Osteocyte (in vitro differentiated cells): ENCODE measurements at regions not wholly inside any gene's neighbourhood (a gene's known extent, or its start where the extent isn't known, plus 50 kb on each side); places are given as distances from the start of the nearest gene placed in this dataset.

ENCODE experiments used
- DNase-seq: peaks from one replicate; pipeline ENCODE4 v3.0.0; 2021; ENCODE audit warnings: mixed read lengths; ENCODE audit not compliant: unreplicated experiment; ENCODE audit errors: extremely low spot score
- H3K27ac Mint-ChIP-seq: one replicate; pipeline ENCODE4 v1.8.0; 2021; ENCODE audit warnings: mild to moderate bottlenecking, mixed read lengths; ENCODE audit not compliant: unreplicated experiment
- H3K27me3 Mint-ChIP-seq: one replicate; pipeline ENCODE4 v1.8.0; 2021; ENCODE audit warnings: mixed read lengths; ENCODE audit not compliant: unreplicated experiment
- H3K36me3 Mint-ChIP-seq: one replicate; pipeline ENCODE4 v1.8.0; 2021; ENCODE audit warnings: mixed read lengths; ENCODE audit not compliant: unreplicated experiment
- H3K4me1 Mint-ChIP-seq: one replicate; pipeline ENCODE4 v1.8.0; 2021; ENCODE audit warnings: mixed read lengths; ENCODE audit not compliant: unreplicated experiment
- H3K4me3 Mint-ChIP-seq: one replicate; pipeline ENCODE4 v1.8.0; 2021; ENCODE audit warnings: mild to moderate bottlenecking, moderate library complexity, mixed read lengths; ENCODE audit not compliant: unreplicated experiment
- H3K9me3 Mint-ChIP-seq: one replicate; pipeline ENCODE4 v1.8.0; 2021; ENCODE audit warnings: mixed read lengths; ENCODE audit not compliant: unreplicated experiment
- TF ChIP-seq, protein P1 (sequence below): fragments of 200-600 bp; sonication (generic); IDR thresholded peaks from 2 replicates; pipeline ENCODE4 v1.5.0; 2021; ENCODE audit warnings: antibody characterized with exemption, mild to moderate bottlenecking, moderate library complexity

DNA sequence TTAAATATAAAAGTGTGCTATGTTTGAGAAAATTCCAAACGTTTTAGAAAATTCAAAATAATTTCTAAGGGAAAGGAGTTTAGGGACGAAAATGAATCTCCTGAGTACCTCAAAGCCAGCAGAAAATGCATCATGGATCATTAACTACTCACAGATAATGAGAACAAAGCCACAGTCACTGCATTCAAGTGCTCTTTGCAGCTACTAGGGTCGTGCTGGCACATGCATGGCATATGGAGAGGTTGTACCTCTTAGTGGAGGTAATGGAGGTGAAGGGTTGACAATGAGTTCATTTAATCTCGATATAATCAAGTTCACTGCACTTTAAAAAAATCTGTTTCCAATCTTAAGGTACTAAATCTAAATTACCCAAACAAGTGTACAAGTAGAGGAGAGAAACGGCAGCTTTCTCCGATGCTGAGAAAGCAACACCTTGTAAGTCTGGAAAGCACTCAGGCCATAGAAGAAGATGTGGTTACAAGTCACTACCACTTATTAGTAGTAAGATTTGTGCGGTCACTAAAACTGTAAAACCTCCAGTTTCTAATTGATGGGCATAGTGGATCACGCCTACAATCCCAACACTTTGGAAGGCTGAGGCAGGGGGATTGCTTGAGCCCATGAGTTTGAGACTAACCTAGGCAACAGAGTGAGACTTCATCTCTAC is 261.1 kb upstream of the ANO3 start:
- Mint-ChIP-seq H3K4me1 (no peaks in the 10 kb centered on the region), H3K9me3 (no peaks in the 10 kb centered on the region), H3K36me3 (no peaks in the 10 kb centered on the region), H3K27me3 (peaks cover 5% of the 10 kb centered on the region), H3K27ac (no peak overlapping the region), H3K4me3 (no peak overlapping the region)
- DNase-seq, result no peak
- TF ChIP-seq, protein P1, sequence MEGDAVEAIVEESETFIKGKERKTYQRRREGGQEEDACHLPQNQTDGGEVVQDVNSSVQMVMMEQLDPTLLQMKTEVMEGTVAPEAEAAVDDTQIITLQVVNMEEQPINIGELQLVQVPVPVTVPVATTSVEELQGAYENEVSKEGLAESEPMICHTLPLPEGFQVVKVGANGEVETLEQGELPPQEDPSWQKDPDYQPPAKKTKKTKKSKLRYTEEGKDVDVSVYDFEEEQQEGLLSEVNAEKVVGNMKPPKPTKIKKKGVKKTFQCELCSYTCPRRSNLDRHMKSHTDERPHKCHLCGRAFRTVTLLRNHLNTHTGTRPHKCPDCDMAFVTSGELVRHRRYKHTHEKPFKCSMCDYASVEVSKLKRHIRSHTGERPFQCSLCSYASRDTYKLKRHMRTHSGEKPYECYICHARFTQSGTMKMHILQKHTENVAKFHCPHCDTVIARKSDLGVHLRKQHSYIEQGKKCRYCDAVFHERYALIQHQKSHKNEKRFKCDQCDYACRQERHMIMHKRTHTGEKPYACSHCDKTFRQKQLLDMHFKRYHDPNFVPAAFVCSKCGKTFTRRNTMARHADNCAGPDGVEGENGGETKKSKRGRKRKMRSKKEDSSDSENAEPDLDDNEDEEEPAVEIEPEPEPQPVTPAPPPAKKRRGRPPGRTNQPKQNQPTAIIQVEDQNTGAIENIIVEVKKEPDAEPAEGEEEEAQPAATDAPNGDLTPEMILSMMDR, result no peak

GRCh38 chr11:26072614-26073153 is 259.2 kb upstream of the ANO3 start:
- DNase-seq, result no peak
- Mint-ChIP-seq H3K9me3 (no peaks in the 10 kb centered on the region), H3K27me3 (peaks cover 2% of the 10 kb centered on the region), H3K27ac (no peak overlapping the region), H3K4me3 (no peak overlapping the region), H3K36me3 (no peaks in the 10 kb centered on the region), H3K4me1 (no peaks in the 10 kb centered on the region)
- TF ChIP-seq, protein P1, result no peak

GRCh38 chr11:26073646-26074045 is 258.3 kb upstream of the ANO3 start:
- peaks cover 2% of the 10 kb centered on the region for H3K4me1 Mint-ChIP-seq
- no peaks in the 10 kb centered on the region for H3K9me3 Mint-ChIP-seq
- no peak overlapping the region for H3K4me3 Mint-ChIP-seq
- H3K27me3 Mint-ChIP-seq, result no peaks in the 10 kb centered on the region
- no peak overlapping the region for H3K27ac Mint-ChIP-seq
- no peaks in the 10 kb centered on the region for H3K36me3 Mint-ChIP-seq
- no peak for DNase-seq
- TF ChIP-seq, protein P1, result no peak

DNA sequence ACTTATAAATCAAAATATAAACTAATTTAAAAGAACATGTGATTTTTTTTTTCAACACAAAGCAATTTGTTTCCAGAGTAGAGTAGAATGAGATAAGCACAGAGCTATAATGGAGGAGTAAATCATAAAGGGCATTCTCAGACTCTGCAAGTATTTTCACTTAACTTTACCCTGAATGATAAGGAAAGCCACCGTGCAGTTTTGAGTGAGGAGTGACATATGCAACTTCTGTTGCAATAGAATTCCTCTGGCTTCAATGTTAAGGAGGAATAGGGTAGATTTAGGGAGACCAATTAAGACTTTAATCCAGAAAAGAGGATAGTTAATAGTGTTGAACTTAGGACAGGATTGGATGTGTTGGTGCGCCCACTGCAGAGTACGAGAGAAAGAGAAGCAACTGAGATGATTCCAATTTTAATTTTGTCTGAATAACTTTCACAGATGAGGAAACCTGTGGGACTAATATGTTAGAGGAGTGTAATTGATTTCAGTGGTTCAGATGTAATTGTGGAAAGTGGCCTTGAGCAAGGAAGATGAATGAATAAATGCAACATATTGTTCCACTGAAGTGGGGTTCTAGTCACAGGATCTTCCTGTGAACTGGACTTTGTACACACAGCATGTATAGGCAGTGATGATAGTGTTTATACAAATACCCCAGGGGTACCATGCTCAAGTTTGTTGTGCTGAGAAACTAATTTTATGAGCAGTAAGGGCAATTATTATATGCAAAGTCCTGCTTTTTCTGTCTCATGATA is 255.5 kb upstream of the ANO3 start:
- no peaks in the 10 kb centered on the region for H3K27me3 Mint-ChIP-seq
- H3K36me3 Mint-ChIP-seq, result no peaks in the 10 kb centered on the region
- no peaks in the 10 kb centered on the region for H3K9me3 Mint-ChIP-seq
- peaks cover 2% of the 10 kb centered on the region for H3K4me1 Mint-ChIP-seq
- no peak overlapping the region for H3K27ac Mint-ChIP-seq
- no peak for DNase-seq
- TF ChIP-seq, protein P1, result no peak
- H3K4me3 Mint-ChIP-seq, result no peak overlapping the region

- H3K36me3 Mint-ChIP-seq, result no peaks in the 10 kb centered on the region
- no peak overlapping the region for H3K27ac Mint-ChIP-seq
- DNase-seq, result no peak
- H3K4me3 Mint-ChIP-seq, result no peak overlapping the region
- H3K9me3 Mint-ChIP-seq, result no peaks in the 10 kb centered on the region
- no peaks in the 10 kb centered on the region for H3K27me3 Mint-ChIP-seq
- TF ChIP-seq, protein P1, result no peak
- H3K4me1 Mint-ChIP-seq, result peaks cover 2% of the 10 kb centered on the region
Observed at GRCh38 chr11:26078231-26078821, 253.6 kb upstream of the ANO3 start.
